OCI-M2 (cell line): ENCODE measurements at regions not wholly inside any gene's neighbourhood (a gene's known extent, or its start where the extent isn't known, plus 50 kb on each side); places are given as distances from the start of the nearest gene placed in this dataset.
"Not testable (repeated sequence)": the region's sequence is repeated elsewhere in the genome, so short reads cannot be mapped to it uniquely, and the experiment has no call there.

Experiments used
- DNase-seq: peaks from one replicate; lab custom pipeline; 2025; ENCODE audit not compliant: unreplicated experiment; lab: John Stamatoyannopoulos, UW

DNA sequence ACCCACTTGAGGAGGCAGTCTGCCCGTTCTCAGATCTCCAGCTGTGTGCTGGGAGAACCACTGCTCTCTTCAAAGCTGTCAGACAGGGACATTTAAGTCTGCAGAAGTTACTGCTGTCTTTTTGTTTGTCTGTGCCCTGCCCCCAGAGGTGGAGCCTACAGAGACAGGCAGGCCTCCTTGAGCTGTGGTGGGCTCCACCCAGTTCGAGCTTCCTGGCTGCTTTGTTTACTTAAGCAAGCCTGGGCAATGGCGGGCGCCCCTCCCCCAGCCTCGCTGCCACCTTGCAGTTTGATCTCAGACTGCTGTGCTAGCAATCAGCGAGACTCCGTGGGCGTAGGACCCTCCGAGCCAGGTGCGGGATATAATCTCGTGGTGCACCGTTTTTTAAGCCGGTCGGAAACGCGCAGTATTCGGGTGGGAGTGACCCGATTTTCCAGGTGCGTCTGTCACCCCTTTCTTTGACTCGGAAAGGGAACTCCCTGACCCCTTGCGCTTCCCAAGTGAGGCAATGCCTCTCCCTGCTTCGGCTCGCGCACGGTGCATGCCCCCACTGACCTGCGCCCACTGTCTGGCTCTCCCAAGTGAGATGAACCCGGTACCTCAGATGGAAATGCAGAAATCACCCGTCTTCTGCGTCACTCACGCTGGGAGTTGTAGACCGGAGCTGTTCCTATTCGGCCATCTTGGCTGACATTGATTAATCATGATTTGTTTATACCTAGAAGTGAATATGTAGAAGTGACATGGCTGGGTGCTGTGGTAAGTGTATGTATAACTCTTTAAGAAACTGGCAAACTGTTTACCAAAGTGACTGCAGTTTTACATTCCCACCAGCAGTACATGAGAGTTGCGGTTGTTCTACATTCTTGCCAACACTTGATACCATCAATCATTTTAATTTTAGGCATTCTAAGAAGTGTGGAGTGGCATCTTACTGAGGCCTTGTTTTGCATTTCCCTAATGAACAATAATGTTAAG lies 465.9 kb upstream of the MAP3K7 start:
- DNase-seq: not testable (repeated sequence)

DNA sequence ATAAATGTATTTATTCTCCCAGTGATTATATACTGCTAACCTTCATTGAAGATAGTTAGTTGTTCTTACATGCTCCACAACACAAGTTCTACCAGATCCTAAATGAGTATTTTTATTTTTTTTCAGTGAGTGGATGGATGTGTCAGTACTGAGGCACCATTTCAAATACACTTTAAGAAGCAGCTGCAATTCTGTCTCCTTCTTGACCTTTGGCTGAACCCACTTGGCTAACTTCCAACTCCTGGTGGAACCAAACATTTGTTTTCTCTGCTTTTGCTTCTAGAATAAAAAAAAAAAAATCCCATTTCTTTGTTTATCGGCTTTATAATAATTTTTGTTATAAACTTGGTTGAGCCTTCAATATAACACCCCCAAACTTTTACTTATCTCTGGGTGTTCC lies 458.3 kb upstream of the MAP3K7 start:
- DNase-seq: no peak

DNA sequence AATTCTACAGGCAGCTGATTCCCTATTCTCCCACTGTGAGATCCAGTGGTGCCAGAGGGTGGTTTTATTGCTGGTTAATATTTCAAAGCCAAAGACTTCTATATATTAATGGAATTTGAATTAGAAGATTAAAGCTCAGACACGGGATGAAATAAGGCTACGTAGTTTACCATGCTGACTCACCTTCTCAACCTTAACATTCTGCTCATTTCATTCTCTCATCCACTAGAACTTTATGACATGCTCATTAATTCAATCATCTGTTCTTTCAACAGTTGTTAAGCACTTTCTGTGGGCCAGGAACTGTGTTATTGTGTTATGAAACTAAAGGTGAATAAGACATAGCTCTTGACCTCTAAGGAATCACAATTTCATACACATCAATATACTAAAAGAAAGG lies 456.9 kb upstream of the MAP3K7 start:
- DNase-seq: no peak

DNA sequence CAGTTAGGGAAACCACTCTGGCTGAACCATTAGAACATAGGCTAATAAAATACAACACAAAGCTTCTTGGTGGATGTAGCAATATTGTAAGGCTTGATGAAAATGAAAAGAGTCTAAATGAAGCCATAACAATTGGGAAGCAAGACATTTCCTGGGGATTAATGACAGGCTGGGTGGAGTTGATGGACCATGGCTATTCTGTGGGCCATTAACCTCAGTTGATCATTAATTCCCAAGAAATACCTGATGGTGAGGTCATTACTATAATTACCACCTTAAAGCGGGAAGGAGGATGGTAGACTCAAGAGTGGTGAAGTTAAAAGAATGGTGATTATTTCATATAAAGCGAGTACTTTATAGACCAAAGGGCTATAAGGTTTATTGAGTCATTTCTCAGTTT lies 455.8 kb upstream of the MAP3K7 start:
- DNase-seq: no peak

DNA sequence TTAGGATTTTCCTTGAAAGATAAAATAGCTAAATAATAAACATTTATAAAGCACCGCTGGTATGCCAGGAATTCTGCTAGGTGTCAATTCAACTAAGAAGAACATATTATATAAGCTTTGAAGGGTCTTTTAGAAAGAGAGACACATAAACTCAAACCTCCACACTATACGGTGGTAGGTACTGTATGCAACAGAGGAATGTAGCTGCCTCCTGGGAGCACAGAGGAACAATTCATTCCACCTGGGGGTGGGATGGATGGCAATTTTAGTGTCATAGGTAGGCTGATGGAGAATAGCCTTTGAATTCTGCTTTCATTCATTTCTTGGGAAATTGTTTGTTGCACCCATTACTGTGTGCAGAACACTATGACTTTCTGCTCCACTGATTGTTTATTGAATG lies 447.1 kb upstream of the MAP3K7 start:
- DNase-seq: no peak

DNA sequence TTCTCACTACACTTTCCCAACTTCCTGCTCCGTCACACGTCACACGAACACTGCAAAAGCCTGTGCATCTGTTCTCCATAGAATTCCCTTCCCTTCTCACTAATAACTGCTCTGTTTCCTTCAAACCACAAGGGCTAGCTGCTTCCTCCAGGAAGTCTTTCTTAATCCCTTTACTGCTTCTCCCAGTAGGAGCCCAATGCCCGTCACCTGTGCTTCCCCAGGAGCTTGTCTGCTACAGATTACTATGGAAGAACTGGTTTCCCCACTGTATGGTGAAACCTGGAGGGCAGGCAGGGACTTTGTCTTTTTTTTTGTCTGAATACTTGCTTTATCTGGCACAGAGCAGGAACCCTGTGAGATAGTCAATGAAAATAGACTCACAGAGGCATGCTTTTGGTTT lies 444.7 kb upstream of the MAP3K7 start:
- DNase-seq: no peak

DNA sequence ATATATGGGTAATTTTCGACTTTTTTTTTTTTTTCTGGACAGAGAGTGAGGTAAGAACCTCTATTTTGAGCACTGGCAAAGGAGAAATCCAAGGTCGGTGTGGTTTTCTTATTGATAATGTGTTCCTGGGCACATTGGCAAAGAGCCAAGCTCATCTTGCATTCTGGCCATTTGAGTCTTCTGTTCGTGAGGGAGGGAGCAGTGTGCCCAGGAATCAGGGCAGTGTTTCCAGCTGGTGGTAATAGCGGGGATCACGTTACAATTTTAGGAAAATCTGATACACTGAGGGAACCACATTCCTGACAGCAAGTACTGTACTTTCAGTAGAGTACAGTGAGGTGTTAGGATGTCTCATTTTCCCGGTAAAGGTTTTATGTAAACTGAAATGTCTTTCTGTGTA lies 442.3 kb upstream of the MAP3K7 start:
- no peak for DNase-seq

DNA sequence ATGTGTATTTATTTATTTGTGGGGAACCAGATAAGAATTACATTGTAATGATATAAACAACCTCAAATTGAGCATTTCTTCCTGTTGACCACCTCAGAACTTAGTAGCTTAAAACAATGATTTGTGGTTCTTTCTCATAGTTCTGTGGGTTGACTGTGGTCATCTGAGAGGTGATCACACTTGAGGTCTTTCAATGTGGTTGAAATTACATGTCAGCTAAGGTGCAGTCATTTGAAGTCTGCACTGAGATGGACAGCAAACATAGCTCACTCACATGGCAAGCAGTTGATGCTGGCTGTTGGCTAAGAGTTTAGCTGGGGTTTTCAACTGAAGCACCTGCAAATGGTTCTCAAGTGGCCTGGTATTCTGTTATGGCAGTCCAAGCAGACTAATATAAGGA lies 436.7 kb upstream of the MAP3K7 start:
- no peak for DNase-seq

DNA sequence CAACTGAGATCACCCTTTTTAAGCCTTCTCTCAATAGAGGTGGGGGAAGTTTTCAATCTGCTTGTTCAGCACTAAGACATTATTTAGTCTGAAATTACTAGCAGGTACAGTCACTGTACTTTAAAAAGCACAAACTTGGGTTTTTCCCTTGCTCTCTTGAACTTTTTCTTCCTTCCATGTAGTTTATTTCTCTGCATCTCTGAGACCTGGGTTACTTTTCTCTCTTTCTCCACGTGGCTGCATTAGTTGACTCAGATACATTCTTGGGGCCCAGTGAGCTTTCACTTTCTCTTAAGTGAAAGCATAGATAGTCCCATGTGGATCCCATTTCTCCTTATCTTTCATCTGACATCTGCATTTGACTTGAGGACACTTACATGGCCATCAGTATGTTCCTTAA lies 433.9 kb upstream of the MAP3K7 start:
- no peak for DNase-seq

DNA sequence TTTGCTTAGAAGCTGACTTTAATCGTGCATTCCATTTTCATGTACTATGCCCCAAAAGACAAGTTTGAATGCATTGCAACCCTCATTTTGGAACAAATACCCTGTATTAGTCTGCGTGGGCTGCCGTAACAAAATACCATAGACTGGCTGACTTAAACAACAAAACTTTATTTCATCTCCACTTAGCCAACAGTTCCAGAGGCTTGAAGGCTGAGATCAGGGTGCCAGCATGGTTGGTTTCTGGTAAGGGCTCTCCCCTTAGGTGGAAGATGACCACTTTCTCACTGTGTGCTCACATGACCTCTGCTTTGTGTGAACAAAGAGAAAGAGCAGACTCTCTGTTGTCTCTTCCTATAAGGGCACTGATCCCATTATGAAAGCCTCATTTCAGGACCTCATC lies 431.7 kb upstream of the MAP3K7 start:
- no peak for DNase-seq

DNA sequence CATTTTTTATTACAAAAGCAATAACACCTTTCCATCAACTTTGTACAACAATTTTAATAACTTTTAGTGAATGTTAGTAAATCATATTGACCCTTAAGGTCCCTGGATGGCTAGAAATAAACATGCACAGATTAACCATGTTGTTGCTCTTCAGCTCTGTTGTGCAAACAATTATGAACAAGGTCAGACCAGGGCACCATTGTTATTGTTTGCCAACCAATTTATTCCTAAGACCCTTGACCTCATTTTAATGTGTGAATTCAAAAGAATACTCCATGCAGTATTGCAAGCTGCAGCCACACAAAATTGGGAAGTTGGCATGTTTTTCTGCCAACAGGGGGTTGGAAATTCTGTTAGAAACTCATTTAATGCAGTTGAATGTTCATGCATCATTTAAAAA lies 426.6 kb upstream of the MAP3K7 start:
- DNase-seq: no peak

DNA sequence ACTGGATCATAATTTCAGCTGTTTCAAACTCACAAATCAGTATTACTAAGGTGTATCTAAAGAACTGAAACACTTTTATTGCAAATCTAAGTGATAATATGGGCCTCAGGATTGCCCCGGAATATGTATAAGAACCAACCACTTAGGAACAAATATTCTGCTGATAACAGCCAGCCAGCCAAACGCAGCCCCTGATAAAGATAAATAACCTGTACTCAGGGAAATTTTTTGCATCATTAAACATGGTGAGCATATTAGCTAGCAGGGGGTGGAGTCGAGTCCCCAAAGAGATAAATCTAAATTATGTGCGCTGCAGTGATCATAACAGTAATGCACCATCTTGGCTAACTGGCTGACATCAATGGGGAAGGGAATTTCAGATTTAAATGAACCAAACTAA lies 410.2 kb upstream of the MAP3K7 start:
- DNase-seq: no peak

DNA sequence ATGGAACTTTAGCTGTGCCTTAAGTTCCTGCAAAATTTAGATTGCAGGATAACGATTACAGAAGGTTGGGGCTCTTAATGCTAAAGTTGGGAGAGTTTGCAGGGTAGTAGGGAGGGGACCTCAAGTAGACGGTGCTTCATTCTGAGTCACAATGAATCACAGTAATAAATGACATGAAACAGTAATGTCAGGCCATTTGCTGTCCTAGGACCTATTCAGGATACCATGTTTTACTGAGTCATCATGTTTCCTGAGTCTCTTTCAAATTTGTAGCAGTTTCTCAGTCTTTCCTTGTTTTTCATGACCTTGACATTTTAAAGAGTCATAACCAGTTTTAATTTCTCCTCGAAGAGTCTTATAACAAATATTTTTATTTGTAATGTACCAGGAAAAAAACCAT lies 406.9 kb upstream of the MAP3K7 start:
- no peak for DNase-seq

DNA sequence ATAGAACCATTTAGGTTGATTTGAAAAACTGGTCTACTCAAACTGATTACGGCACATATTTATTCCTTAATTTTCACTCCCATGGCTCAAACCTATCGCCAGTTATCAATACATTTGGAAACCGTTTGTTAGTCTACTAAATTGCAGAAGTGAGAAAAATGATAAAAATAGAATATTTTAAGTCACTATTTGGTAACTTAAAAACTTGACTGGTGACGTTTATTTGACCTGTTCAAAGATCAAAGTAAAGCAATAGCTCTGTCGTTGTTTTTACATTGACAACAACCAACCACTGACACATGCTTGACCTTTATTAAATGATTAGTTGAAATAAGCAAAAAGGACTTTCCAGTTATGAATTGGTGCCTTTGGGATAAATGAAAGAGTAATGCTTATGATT lies 402.9 kb upstream of the MAP3K7 start:
- DNase-seq: no peak

DNA sequence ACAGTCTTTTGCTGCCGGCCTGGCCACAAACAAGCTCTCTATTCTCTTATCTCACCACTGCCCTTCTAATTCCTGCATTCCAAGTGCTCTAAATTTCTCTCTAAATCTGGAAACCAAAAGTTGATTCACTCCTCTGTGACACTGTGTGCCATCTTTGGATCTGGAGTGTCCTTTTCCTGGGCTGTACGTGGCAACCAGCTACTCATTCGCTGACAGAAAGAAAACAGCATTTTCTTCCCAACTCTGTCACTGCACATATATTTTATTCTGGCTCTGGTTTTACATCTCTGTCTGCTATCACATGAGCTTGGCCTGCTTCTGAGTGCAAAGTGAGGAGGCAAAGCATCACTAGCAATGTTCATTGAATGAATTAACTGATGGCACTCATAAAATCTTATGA lies 397.2 kb upstream of the MAP3K7 start:
- DNase-seq: no peak

DNA sequence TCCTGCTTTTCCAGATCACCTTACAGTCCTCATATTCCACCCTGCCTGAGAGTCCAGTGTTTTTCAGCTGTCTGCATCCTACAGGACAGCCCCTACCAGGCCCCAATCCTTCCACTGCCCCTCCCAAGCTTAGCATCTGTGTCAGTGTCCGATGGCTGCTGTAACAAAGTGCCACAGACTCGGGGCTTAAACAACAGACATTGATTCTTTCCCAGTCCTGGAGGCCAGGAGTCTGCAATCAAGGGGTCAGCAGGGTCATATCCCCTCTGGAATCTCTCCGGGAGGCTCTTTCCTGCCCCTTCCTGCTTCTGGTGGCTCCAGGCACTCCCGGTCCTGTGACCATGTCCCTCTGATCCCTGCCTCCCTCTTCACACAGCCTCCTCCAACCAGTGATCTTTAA lies 396.6 kb upstream of the MAP3K7 start:
- no peak for DNase-seq

DNA sequence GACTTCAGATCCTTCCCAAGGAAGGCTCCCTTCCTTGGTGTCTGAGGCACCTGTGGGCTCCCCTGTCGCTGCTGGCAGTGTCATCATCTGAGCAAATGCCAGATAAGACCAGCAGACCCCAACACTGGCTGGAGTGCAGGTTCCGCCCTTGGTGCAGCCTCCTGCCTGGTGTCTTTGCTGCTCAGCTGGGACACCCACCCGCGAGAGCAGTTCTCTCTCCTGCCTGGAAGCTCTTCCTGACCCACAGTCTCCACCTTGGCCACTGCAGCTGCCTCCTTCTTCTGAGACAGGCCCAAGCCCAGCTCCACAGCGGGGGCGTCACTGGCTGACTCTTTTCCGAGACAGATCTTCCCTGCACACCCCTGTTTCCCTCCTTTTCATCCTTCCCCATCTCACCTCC lies 395.7 kb upstream of the MAP3K7 start:
- no peak for DNase-seq

DNA sequence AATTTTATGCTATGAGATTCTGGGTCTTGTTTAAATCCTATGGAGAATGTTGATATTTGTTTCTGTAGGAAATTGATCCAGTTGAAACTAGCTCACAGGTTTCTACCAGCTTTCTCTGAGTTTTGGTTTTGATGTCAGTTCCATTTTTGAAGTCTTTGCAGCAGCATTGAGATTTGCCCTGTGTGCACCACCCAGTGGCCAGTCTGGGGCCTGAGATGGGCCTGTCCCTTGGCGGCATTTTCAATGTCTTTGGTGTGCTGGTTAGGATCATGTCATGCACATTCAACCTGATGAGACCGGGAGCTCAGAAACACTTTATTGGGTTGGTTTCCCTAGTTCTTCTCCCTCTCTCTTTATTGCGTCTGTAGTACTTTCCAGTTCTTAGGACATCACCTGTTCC lies 395.2 kb upstream of the MAP3K7 start:
- no peak for DNase-seq

DNA sequence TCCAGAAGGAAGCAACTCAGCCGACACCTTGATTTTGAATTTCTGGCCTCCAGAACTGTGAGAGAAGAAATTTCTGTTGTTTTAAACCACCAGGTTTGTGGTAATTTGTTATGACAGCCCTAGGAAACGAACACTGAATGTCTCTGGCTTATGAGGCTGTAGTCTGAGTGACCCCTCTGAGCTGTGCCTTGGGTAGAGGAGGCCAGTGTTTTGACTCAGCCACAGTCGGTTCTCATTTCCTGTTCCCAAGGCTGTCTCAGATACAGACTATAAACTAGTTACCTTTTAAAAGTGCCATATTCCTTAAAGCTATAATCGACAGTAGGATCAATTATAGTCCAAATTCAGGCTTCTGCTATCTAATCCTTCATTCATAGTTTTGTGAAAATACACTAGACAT lies 391.2 kb upstream of the MAP3K7 start:
- DNase-seq: no peak

DNA sequence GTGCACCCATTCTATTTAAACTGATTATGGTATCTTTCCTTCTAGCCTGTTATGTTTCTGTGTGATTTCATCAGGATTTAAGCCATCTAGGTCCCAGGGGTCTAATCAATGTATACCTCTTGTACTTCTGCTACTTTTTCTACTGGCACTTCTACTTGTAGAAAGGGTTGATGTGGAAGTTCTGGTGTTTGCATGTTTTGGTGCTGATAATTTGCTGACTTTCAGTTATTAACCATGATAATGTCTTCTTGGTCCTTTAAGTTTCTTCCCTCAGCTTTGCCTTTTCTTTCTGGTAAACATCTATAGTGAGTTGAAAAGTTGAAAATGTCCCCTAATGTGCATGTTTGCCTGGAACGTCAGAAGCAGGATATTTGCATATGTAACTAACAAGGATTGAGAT lies 390.6 kb upstream of the MAP3K7 start:
- DNase-seq: no peak

DNA sequence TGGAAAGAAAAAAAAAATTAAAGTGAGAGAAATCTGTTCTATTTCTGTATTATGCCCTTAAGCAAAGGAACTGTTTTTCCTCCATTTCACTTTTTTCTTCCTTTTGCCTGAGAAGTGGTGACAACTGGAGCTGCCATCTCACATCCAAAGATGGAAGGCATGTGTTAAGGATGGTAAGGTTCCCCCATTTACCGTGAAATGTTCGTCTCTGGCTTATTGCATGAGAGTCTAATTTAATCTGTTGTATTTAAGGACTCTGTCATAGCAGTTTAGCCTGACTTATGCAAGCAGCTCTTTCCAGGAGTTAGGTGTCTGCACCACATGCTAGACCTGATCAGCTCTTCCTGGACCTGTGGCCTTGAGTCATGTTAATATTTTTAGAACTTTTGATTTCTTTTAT lies 389.5 kb upstream of the MAP3K7 start:
- no peak for DNase-seq

DNA sequence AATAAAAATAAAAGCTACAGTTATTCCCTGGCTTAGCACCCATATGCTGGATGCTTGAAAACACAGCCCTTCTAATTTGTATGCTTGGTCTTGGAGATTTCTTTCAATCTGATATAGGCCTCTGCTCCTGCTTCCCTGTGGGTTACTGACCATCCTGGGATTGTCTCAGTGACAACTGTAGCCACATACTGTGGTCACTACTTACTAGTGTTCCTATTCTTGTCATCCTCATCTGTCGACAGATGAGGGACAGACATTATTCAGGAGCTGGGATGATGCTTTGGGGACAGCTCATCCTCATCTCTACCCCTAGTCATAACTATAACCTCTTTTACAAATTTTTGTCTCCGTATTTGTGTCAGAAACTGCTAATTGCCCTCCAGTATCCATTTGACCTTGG lies 388.9 kb upstream of the MAP3K7 start:
- DNase-seq: no peak

DNA sequence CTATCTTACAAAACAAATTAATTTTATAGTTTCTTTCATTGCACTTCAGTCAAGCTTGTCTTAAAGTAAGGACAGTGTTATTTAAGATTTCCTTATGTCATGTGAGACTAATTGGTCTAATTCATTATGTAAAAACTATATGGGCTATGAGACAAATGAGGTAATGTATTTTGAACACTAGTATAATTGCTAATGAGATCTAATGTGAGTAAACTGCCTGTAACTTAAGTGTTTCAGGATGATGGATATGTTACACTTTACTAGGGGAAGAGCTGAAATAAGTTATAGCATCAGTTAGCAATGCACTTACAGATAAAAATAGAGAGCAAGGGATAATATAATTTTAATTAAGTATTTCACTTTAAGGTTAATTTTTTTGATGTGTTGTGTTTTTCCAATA lies 386.3 kb upstream of the MAP3K7 start:
- no peak for DNase-seq
